ENCODE measurements at regions not wholly inside any gene's neighbourhood (a gene's known extent, or its start where the extent isn't known, plus 50 kb on each side); places are given as distances from the start of the nearest gene placed in this dataset.

DNA sequence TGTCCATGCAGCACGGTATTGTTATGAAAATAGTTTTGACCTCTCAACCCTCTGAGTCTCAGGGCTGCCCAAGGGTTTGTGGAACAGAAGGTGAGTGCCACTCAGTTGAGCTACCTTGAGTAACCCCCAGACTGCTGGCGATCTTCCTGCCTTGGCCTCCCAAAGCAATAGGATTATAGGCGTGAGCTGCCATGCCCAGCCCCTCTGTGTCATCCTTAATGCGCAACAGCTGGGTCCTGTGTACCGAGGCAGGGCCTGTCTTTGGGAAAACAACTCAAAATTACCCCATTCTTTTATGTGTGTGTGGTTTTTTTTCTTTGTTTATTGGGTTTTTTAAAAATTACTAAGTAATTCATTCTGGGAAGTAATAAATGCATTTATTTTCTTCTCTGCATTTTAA lies 78.3 kb upstream of the TPM1 start:
- no peak for ATAC-seq
- H3K9me3 ChIP-seq, result no peaks in the 10 kb centered on the region
- H3K27ac ChIP-seq, result no peak overlapping the region
- TF ChIP-seq, protein P1, sequence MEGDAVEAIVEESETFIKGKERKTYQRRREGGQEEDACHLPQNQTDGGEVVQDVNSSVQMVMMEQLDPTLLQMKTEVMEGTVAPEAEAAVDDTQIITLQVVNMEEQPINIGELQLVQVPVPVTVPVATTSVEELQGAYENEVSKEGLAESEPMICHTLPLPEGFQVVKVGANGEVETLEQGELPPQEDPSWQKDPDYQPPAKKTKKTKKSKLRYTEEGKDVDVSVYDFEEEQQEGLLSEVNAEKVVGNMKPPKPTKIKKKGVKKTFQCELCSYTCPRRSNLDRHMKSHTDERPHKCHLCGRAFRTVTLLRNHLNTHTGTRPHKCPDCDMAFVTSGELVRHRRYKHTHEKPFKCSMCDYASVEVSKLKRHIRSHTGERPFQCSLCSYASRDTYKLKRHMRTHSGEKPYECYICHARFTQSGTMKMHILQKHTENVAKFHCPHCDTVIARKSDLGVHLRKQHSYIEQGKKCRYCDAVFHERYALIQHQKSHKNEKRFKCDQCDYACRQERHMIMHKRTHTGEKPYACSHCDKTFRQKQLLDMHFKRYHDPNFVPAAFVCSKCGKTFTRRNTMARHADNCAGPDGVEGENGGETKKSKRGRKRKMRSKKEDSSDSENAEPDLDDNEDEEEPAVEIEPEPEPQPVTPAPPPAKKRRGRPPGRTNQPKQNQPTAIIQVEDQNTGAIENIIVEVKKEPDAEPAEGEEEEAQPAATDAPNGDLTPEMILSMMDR (IDR thresholded peaks at IDR 0.05), result no peak
- TF ChIP-seq POLR2A (IDR thresholded peaks at IDR 0.05), result no peak
- H3K4me1 ChIP-seq, result peaks cover 6% of the 10 kb centered on the region
- 91% methylated on average over 5 of the region's 5 CpGs for WGBS, 2 donors
- intact Hi-C loops (cut with DNase I), result no loop called here
- no peak overlapping the region for H3K4me3 ChIP-seq
- DNase-seq, result no peak
- no peaks in the 10 kb centered on the region for H3K27me3 ChIP-seq
- H3K36me3 ChIP-seq (replicated peaks in 1 of 2; ENCODE audit: insufficient read depth in 1 of 2, low read depth in 2 of 2), result no peaks in the 10 kb centered on the region

DNA sequence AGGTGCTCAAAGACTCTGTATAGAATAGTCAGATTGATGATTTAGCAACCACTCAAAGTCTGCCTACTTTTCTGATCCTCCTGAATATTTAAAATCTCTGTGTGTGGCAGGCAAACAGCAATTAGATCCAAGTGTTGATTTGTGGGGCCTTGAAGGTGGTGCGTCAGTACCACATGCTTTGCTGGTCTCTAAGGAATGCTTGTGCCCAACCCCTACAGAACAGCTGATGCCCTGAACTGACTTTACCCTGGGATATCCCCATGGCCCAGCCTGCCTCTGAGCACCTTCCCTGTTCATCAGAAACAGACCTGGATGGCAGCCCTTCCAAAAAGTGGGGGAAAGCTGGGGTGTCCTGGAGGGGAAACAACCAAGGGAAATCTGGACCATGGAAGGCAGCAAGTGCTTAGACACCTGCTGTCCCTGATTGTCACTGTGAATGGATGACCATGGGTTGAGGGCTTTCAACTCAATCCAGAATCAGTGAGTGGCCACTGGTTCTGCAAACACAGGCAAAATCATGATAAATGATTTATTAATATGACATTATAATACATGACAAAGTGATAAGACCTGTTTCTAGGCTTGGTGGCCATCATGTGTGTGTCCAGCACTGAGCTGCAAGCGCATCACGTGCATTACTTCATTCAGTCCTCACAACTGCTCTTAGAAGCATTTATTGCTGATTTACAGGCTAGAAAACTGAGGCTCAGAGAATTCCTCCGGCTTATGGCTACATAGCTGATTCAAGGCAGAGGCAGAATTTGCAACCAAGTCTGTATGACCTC lies 76.1 kb upstream of the TPM1 start:
- Histone ChIP-seq H3K4me3 (no peak overlapping the region), H3K27ac (no peak overlapping the region), H3K27me3 (no peaks in the 10 kb centered on the region), H3K9me3 (no peaks in the 10 kb centered on the region), H3K4me1 (no peaks in the 10 kb centered on the region), H3K36me3 (replicated peaks in 1 of 2; ENCODE audit: insufficient read depth in 1 of 2, low read depth in 2 of 2) (no peaks in the 10 kb centered on the region)
- no peak for ATAC-seq
- intact Hi-C loops (cut with DNase I), result no loop called here
- no peak for DNase-seq
- no peak for TF ChIP-seq POLR2A (IDR thresholded peaks at IDR 0.05)
- TF ChIP-seq, protein P1 (IDR thresholded peaks at IDR 0.05), result no peak
- WGBS, 2 donors, result 82 to 96% methylated on average over 3 to 4 of the region's 4 CpGs

DNA sequence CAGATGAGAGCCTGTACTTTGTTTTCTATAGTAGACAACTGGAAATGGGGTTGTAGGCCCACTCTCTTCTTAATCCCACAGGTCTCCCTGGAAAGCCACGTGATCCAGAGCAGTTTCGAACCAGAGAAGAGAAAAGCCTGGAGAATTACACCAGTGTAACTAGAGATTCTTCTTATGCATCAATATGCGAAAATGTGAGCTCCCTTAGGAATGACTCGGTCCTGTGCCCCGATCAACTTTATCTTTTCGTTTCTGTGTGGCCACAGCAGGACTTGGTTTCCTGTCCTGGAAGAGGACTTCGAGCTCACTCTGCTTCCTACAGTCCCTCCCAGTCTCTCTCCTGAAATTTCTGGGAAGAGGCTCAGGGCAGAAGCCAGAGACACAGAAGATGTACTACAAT lies 73.8 kb upstream of the TPM1 start:
- ATAC-seq (no peak), DNase-seq (no peak)
- Histone ChIP-seq H3K9me3 (no peaks in the 10 kb centered on the region), H3K36me3 (replicated peaks in 1 of 2; ENCODE audit: insufficient read depth in 1 of 2, low read depth in 2 of 2) (no peaks in the 10 kb centered on the region), H3K4me3 (no peak overlapping the region), H3K27ac (no peak overlapping the region), H3K27me3 (no peaks in the 10 kb centered on the region), H3K4me1 (no peaks in the 10 kb centered on the region)
- 77 to 78% methylated on average over 7 of the region's 7 CpGs for WGBS, 2 donors
- TF ChIP-seq, protein P1 (IDR thresholded peaks at IDR 0.05), result no peak
- no peak for TF ChIP-seq POLR2A (IDR thresholded peaks at IDR 0.05)
- intact Hi-C loops (cut with DNase I), result no loop called here

DNA sequence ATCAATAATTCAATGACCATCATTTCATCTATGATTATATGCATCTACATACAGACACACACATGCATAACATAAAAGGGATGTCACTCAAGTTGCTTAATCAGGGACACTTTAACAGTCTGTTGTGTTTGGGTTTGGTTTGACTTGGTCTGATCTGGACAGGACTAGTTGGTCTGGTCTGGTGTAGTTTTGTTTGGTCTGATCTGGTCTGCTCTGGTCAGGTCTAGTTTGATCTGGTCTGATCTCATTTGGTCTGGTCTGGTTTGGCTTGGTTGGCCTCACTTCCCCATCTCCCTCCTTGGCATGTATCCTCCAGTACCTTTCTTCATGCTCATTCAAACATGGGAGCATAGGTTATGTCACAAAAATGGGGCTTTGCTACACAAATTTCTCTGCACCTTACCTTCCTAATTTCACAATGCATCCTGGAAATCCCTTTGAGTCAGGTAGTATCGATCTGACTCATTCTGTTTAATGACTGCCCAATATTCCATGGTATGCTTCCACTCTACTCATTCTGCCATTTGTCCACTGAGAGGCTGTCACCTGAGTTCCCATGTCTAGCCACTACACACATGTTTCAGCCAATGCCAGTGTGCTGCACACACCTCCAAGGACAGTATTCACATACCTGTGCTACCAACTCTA lies 73.0 kb upstream of the TPM1 start:
- ATAC-seq (no peak), DNase-seq (no peak)
- TF ChIP-seq POLR2A (IDR thresholded peaks at IDR 0.05), result no peak
- TF ChIP-seq, protein P1 (IDR thresholded peaks at IDR 0.05), result no peak
- Histone ChIP-seq H3K4me1 (no peaks in the 10 kb centered on the region), H3K9me3 (no peaks in the 10 kb centered on the region), H3K27ac (no peak overlapping the region), H3K27me3 (no peaks in the 10 kb centered on the region), H3K36me3 (replicated peaks in 1 of 2; ENCODE audit: insufficient read depth in 1 of 2, low read depth in 2 of 2) (no peaks in the 10 kb centered on the region), H3K4me3 (no peak overlapping the region)
- 96 to 100% methylated on average over 1 of the region's 1 CpG for WGBS, 2 donors
- intact Hi-C loops (cut with DNase I), result no loop called here

Data from body of pancreas (tissue), 4 donors.